GM20000 (cell line): ENCODE measurements at regions not wholly inside any gene's neighbourhood (a gene's known extent, or its start where the extent isn't known, plus 50 kb on each side); places are given as distances from the start of the nearest gene placed in this dataset.
A peak's percentile ranks its signal among the peaks of the same experiment; 100 is the strongest.

Experiments used
- DNase-seq: peaks from one replicate; pipeline ENCODE4 v3.0.0; 2012; ENCODE audit warnings: low spot score
- TF ChIP-seq, protein P1 (sequence below): IDR thresholded peaks from 2 replicates; pipeline ENCODE4 v1.5.1; 2012; ENCODE audit warnings: mild to moderate bottlenecking, control low read depth; ENCODE audit errors: extremely low read depth, missing control alignments

GRCh38 chr17:6286233-6286632 is 148.7 kb downstream of the AIPL1 start:
- TF ChIP-seq, protein P1, sequence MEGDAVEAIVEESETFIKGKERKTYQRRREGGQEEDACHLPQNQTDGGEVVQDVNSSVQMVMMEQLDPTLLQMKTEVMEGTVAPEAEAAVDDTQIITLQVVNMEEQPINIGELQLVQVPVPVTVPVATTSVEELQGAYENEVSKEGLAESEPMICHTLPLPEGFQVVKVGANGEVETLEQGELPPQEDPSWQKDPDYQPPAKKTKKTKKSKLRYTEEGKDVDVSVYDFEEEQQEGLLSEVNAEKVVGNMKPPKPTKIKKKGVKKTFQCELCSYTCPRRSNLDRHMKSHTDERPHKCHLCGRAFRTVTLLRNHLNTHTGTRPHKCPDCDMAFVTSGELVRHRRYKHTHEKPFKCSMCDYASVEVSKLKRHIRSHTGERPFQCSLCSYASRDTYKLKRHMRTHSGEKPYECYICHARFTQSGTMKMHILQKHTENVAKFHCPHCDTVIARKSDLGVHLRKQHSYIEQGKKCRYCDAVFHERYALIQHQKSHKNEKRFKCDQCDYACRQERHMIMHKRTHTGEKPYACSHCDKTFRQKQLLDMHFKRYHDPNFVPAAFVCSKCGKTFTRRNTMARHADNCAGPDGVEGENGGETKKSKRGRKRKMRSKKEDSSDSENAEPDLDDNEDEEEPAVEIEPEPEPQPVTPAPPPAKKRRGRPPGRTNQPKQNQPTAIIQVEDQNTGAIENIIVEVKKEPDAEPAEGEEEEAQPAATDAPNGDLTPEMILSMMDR = no peak
- no peak for DNase-seq

DNA sequence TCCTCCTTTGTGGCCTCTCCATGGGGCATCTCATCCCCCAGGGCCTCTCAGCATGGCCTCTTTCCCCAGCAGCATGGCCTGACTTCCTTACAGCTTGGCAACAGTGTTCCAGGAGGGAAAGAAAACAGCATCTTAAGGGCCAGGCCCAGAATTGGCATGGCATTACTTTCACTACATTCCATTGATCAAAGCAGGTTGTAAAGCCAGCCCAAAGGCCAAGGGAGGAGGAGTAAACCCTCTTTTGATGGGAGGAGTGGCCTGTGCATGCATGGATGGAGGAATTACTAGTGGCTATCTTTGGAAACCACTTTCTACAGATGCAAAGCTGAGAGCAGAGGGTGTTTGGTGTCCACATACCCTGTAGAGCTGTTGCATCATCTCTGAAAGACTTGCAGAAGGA is 149.4 kb downstream of the AIPL1 start:
- no peak for DNase-seq
- TF ChIP-seq, protein P1 = no peak

GRCh38 chr17:6279659-6280058 is 155.3 kb downstream of the AIPL1 start:
- TF ChIP-seq, protein P1 = no peak
- no peak for DNase-seq

- TF ChIP-seq, protein P1 = no peak
These were observed 156.5 kb downstream of the AIPL1 start for GRCh38 chr17:6278376-6278775.

DNA sequence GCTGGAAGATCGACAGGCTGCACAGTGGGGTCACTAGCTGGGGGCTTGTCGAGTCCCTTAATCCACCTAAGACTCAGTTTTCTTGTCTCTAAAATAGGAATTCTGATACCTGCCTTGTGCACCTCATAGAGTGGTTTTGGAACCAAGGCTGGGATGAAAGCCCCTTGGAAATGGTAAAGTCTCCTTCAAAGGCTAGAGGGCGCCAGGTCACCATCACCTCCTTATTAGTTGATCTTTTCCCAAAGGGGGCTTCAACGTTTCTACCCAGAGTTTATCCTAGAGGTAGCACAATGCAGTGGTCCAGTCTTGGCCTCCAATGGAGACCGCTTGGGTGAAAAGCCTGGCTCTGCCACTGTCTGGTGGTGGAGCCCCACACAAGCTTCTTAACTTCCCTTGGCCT is 158.2 kb downstream of the AIPL1 start:
- TF ChIP-seq, protein P1 = no peak
- DNase-seq = no peak

More at GRCh38 chr17:6278376-6278775, 156.5 kb downstream of the AIPL1 start:
- DNase-seq = no peak

- no peak for DNase-seq
- TF ChIP-seq, protein P1 = no peak
These were observed 160.6 kb downstream of the AIPL1 start for GRCh38 chr17:6274310-6274709.

DNA sequence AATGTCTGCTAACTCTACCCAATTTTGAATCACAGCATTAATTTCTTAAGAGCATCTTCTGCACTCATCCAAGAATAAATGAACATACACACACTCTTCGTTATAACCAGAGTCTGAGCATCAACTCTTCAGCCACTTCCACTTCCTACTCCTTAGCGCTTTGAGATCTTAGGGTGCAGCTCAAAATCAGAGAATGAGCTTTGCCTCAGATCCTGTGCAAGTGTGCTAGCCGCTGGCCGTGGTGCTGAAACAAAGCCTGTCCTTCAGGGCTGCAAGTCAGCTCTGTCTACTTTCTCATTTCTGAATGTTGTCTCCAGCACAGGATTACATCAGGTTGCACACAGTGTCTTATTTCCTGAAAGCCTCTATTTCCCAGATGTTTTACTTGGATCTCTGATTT is 165.4 kb downstream of the AIPL1 start:
- TF ChIP-seq, protein P1 = no peak
- peak; percentile 32 for DNase-seq

DNA sequence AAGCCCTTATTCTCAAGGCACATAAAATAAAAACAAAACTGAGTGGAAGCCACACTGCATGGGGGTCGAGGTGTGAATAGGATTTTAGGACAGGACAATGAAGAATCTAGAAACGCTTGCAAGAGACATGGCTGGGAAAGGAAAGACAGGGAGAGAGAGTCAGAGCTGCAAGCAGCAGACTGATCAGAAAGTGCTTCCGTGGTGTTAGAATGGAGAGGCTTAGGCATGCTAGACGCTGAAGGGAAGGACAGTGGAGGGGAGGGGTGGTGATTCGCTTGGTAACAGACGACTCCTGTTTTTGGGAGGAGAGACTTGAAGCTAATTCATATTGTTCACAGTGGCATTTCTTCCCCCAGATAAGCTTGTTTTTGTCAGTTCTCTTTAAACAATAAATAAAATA is 173.5 kb downstream of the AIPL1 start:
- TF ChIP-seq, protein P1 = no peak
- DNase-seq = no peak
